HEK293T (cell line): ENCODE measurements at regions not wholly inside any gene's neighbourhood (a gene's known extent, or its start where the extent isn't known, plus 50 kb on each side); places are given as distances from the start of the nearest gene placed in this dataset.

Experiments used
- BHLHE40 ChIP-seq: fragments of 450-650 bp; IDR thresholded peaks from 2 replicates; pipeline ENCODE4 v1.6.1; 2016; ENCODE audit warnings: mild to moderate bottlenecking, moderate library complexity, borderline replicate concordance
- CTBP1 ChIP-seq: fragments of 450-650 bp; IDR thresholded peaks from 2 replicates; pipeline ENCODE4 v1.6.1; 2016; ENCODE audit warnings: borderline replicate concordance
- FOXA1 ChIP-seq: fragments of 450-650 bp; IDR thresholded peaks from 2 replicates; pipeline ENCODE4 v1.6.1; 2016; ENCODE audit warnings: mild to moderate bottlenecking
- FOXK2 ChIP-seq: fragments of 450-650 bp; IDR thresholded peaks from 2 replicates; pipeline ENCODE4 v1.6.1; 2016; ENCODE audit warnings: mild to moderate bottlenecking
- FOXM1 ChIP-seq: fragments of 450-650 bp; IDR thresholded peaks from 2 replicates; pipeline ENCODE4 v1.6.1; 2017; ENCODE audit warnings: mild to moderate bottlenecking, borderline replicate concordance
- SP1 ChIP-seq: fragments of 450-650 bp; IDR thresholded peaks from 2 replicates; pipeline ENCODE4 v1.6.1; 2017
- TF ChIP-seq, protein P1 (sequence below): fragments of 450-650 bp; IDR thresholded peaks from 2 replicates; pipeline ENCODE4 v1.6.1; 2016

DNA sequence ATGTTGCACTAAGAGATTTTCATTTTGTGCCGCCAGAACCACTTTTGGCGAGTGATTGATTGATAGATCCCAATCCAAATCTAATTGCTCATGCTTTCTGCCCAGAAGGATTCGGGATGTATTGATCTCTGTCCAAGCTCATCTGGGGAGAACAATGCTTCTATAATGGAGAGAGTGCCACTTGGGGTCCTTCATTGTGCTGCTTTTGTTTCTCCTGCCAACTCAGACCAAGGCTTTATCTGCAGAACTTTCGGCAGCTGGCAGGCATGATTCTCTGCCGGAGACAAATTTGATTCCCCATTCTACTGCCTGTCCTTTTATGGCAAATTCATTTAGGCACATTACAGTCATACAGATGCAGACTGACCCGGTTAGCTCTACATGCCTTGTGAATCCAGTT, 62.9 kb upstream of the NTM start:
- TF ChIP-seq FOXK2: no peak
- no peak for TF ChIP-seq FOXM1
- no peak for TF ChIP-seq BHLHE40
- no peak for TF ChIP-seq SP1
- TF ChIP-seq FOXA1: no peak
- TF ChIP-seq, protein P1, sequence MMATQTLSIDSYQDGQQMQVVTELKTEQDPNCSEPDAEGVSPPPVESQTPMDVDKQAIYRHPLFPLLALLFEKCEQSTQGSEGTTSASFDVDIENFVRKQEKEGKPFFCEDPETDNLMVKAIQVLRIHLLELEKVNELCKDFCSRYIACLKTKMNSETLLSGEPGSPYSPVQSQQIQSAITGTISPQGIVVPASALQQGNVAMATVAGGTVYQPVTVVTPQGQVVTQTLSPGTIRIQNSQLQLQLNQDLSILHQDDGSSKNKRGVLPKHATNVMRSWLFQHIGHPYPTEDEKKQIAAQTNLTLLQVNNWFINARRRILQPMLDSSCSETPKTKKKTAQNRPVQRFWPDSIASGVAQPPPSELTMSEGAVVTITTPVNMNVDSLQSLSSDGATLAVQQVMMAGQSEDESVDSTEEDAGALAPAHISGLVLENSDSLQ: no peak
- TF ChIP-seq CTBP1: no peak
